GM12872 (cell line): ENCODE measurements at regions not wholly inside any gene's neighbourhood (a gene's known extent, or its start where the extent isn't known, plus 50 kb on each side); places are given as distances from the start of the nearest gene placed in this dataset.

ENCODE experiments used
- CTCF ChIP-seq: IDR thresholded peaks from 3 replicates; pipeline ENCODE4 v1.5.1; 2011; ENCODE audit warnings: low read depth, mild to moderate bottlenecking, low read length, moderate library complexity; ENCODE audit not compliant: insufficient read depth

DNA sequence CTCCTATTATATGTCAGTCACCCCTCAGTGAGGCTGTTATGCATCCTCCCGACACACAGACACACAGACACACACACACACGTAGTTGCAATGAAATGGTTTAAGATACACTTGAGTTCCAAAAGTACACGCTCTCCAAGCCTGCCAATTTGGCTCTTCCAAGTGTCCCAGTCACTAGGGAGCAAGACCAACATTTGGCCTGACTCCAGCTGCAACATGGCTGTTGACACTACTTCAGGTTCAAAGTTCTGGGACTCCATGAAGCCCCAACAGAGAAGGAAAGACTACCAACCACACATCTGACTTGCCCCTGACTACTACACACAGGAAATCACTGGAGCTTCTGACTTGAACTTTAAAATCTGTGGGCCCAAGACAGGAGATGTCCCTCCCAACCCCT, 128.1 kb upstream of the KCNJ18 start:
- TF ChIP-seq CTCF, result no peak

DNA sequence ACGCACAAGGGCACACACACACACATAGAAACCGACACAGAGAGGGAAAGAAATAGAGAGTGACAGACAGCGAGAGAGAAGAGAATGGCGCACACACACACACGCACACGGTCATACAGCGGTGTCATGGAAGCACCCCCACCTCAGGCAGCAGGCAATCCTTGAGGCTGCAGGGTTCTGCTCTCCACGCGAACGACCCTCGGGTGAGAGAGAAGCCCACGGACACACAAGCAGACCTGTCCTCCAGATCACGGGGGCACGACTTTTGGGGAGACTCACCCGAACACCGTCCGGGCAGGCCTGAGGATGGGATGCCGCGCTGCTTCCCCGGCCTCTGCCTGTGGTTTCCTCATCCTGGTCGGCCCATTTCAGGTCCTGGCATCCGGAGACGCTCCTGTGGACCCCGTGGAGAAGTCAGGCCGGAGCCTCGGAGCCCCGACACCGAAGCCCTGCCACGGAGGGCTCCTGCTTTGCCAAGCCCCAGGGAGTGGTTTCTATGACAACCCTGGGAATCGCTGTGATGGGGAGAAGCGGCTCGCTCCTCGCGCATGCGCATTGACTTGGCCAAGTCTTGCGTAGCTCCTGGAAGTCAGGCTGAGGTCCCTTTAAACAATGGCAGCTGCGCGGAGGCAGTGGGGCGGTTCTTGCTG, 118.2 kb upstream of the KCNJ18 start:
- TF ChIP-seq CTCF, result no peak

- no peak for TF ChIP-seq CTCF
Observed at GRCh38 chr17:21592774-21593173, 99.5 kb upstream of the KCNJ18 start.

DNA sequence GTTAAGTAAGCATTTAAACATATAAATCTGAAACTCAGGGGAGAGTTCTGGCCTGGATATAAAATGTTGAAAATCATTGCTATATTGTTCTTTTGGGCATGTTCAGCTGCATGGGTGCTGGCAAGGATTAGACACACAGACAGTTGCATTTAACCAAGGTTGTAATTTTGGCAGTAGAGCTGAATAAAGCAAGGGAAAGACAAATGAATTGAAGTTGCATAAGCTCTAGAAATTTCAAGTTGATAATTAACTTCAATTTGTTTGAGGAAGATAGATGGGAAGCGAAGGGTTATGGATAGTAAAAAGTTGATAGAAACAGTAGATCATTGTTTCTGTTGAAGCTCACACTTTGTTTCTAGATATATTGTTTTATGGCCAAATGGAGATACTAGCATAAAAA, 97.2 kb upstream of the KCNJ18 start:
- no peak for TF ChIP-seq CTCF

DNA sequence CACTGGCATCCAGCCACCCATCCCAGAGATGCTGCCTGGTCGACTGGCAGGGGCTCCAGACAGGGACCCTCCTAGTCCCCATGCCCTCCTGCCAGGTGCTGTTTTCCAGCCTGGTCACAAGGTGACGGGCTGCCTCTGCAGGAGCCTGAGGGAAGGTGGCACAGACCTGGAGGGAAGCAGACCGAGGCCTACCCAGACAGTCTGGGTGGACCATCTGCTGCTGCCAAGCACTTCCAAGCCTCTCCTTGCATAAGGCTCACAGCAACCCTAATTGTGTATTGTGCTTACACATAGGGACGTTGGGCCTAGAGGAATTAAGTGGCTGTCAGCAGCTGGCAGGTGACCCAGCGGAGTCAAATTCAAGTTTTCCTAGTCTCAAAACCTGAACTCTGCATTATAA, 90.1 kb upstream of the KCNJ18 start:
- no peak for TF ChIP-seq CTCF

DNA sequence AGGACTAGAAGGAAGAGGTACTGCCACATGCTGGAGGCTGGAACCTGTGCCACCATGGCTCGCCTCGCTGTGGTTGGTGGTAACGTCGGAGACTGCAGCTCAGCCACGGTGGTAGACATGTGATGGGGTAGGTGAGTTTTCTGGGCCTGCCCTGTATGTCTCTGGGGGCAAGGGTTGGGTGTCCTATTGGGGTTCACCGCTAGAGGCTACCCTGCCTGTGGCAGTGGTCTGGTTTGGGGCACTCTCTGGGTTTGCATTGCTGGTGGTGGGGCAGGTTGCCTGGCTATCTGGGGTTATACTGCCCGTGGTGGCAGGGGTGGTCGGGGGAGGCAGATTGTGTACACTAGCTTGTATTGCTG, 79.3 kb upstream of the KCNJ18 start:
- 0 out of 3 replicates have a peak, but pooled peaks have one; percentile 8 for TF ChIP-seq CTCF
